ENCODE measurements at regions not wholly inside any gene's neighbourhood (a gene's known extent, or its start where the extent isn't known, plus 50 kb on each side); places are given as distances from the start of the nearest gene placed in this dataset.

DNA sequence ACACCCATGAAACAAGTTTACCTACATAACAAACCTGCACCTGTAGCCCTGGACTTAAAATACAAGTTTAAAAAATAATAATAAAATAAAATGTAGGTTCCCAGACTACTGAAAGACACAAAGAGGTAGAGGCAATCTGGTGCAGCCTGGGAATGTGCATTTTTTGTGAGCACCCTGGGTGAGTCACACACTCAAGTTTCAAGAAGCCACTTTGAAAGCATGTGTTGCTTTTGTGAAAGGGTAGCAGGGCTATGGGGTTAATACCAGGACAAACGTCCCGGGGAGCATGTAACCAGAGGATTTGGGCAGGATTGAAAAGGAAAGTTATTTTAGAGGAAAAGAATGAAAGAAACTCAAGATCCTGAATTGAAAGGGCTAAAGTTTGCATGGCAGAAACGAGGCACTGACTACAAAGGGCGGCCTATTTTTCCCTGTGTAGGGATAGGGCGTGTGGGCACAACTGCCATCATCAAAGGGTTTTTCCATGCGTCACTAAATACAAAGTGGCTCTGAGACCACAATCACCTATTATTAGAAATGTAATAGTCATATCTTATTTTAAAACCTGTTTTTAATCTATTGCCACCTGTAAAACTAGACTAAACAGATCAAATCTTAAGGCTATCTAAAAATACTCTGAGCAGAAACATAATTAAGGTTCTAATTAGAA is 314.9 kb downstream of the COG6 start:
- DNase-seq (no peak), ATAC-seq (no peak), FAIRE-seq (no peak)
- Histone ChIP-seq H3K27ac (no peak overlapping the region), H3K36me3 (no peaks in the 10 kb centered on the region), H3K4me1 (no peaks in the 10 kb centered on the region), H3K4me3 (no peak overlapping the region), H3K9me3 (no peaks in the 10 kb centered on the region), H3K27me3 (no peaks in the 10 kb centered on the region)
- intact Hi-C loops (cut with DNase I) = no loop called here
- TF ChIP-seq CTCF (IDR thresholded peaks at IDR 0.05) = no peak
- WGBS, 2 donors = 84 to 85% methylated on average over 6 of the region's 6 CpGs

- ATAC-seq (no peak), DNase-seq (no peak), FAIRE-seq (no peak)
- Histone ChIP-seq H3K27me3 (no peaks in the 10 kb centered on the region), H3K36me3 (no peaks in the 10 kb centered on the region), H3K9me3 (no peaks in the 10 kb centered on the region), H3K4me3 (no peak overlapping the region), H3K27ac (no peak overlapping the region), H3K4me1 (no peaks in the 10 kb centered on the region)
- WGBS, 2 donors = 88% methylated on average over 3 of the region's 3 CpGs
- TF ChIP-seq CTCF (IDR thresholded peaks at IDR 0.05) = no peak
- intact Hi-C loops (cut with DNase I) = no loop called here
These were observed 316.1 kb downstream of the COG6 start for GRCh38 chr13:39971526-39971925.

GRCh38 chr13:39976481-39976880 is 321.0 kb downstream of the COG6 start:
- H3K4me3 ChIP-seq = no peak overlapping the region
- no peak for TF ChIP-seq CTCF (IDR thresholded peaks at IDR 0.05)
- H3K27me3 ChIP-seq = no peaks in the 10 kb centered on the region
- no peaks in the 10 kb centered on the region for H3K36me3 ChIP-seq
- no peak overlapping the region for H3K27ac ChIP-seq
- WGBS, 2 donors = 83 to 92% methylated on average over 6 of the region's 6 CpGs
- FAIRE-seq (no peak), ATAC-seq (no peak), DNase-seq (no peak)
- no peaks in the 10 kb centered on the region for H3K4me1 ChIP-seq
- H3K9me3 ChIP-seq = no peaks in the 10 kb centered on the region
- intact Hi-C loops (cut with DNase I) = no loop called here

GRCh38 chr13:39981056-39981455 is 325.6 kb downstream of the COG6 start:
- no peak for TF ChIP-seq CTCF (IDR thresholded peaks at IDR 0.05)
- Histone ChIP-seq H3K27me3 (no peaks in the 10 kb centered on the region), H3K4me1 (no peaks in the 10 kb centered on the region), H3K36me3 (no peaks in the 10 kb centered on the region), H3K9me3 (no peaks in the 10 kb centered on the region), H3K4me3 (no peak overlapping the region), H3K27ac (no peak overlapping the region)
- ATAC-seq = no peak
- no peak for FAIRE-seq
- no peak for DNase-seq
- intact Hi-C loops (cut with DNase I) = no loop called here

GRCh38 chr13:39982745-39983144 is 327.3 kb downstream of the COG6 start:
- Histone ChIP-seq H3K4me3 (no peak overlapping the region), H3K27ac (no peak overlapping the region), H3K36me3 (no peaks in the 10 kb centered on the region), H3K27me3 (no peaks in the 10 kb centered on the region), H3K4me1 (no peaks in the 10 kb centered on the region), H3K9me3 (no peaks in the 10 kb centered on the region)
- no peak for TF ChIP-seq CTCF (IDR thresholded peaks at IDR 0.05)
- intact Hi-C loops (cut with DNase I) = no loop called here
- DNase-seq (peak in 2 of 6 donors; percentile 28 to 36), FAIRE-seq (no peak), ATAC-seq (peak in 3 of 4 donors; percentile 53 to 84 (median 55))
- 41 to 66% methylated on average over 4 of the region's 4 CpGs for WGBS, 2 donors

Data from pancreas (tissue), 10 donors.